SK-N-DZ (cell line): ENCODE measurements at regions not wholly inside any gene's neighbourhood (a gene's known extent, or its start where the extent isn't known, plus 50 kb on each side); places are given as distances from the start of the nearest gene placed in this dataset.

Source experiments
- DNase-seq: peaks from one replicate; pipeline ENCODE4 v3.0.0-alpha.2; 2015; ENCODE audit warnings: low spot score

- no peak for DNase-seq
These were observed 204.4 kb downstream of the CXCL12 start for GRCh38 chr10:44180321-44181168.

GRCh38 chr10:44178856-44179255, 206.0 kb downstream of the CXCL12 start:
- DNase-seq, result no peak

- no peak for DNase-seq
These were observed 206.6 kb downstream of the CXCL12 start for GRCh38 chr10:44178281-44178680.

GRCh38 chr10:44177610-44178009, 207.3 kb downstream of the CXCL12 start:
- DNase-seq, result no peak

GRCh38 chr10:44176311-44176710, 208.6 kb downstream of the CXCL12 start:
- peak; percentile 71 for DNase-seq

GRCh38 chr10:44173608-44173894, 211.3 kb downstream of the CXCL12 start:
- no peak for DNase-seq

- no peak for DNase-seq
These were observed 211.9 kb downstream of the CXCL12 start for GRCh38 chr10:44172883-44173607.

- no peak for DNase-seq
These were observed 213.1 kb downstream of the CXCL12 start for GRCh38 chr10:44171765-44172164.

GRCh38 chr10:44168478-44168877, 216.4 kb downstream of the CXCL12 start:
- no peak for DNase-seq

GRCh38 chr10:44167752-44168151, 217.1 kb downstream of the CXCL12 start:
- no peak for DNase-seq

- DNase-seq, result no peak
These were observed 218.5 kb downstream of the CXCL12 start for GRCh38 chr10:44166441-44166840.

- DNase-seq, result no peak
These were observed 220.5 kb downstream of the CXCL12 start for GRCh38 chr10:44164251-44164956.

- no peak for DNase-seq
These were observed 223.7 kb downstream of the CXCL12 start for GRCh38 chr10:44161184-44161583.

- DNase-seq, result no peak
These were observed 227.3 kb downstream of the CXCL12 start for GRCh38 chr10:44157574-44157973.

- DNase-seq, result no peak
These were observed 229.9 kb downstream of the CXCL12 start for GRCh38 chr10:44154956-44155355.

GRCh38 chr10:44153918-44154670, 230.8 kb downstream of the CXCL12 start:
- no peak for DNase-seq

- no peak for DNase-seq
These were observed 241.3 kb downstream of the CXCL12 start for GRCh38 chr10:44143556-44143955.

GRCh38 chr10:44132361-44133289, 252.3 kb downstream of the CXCL12 start:
- DNase-seq, result no peak

- DNase-seq, result no peak
These were observed 258.6 kb downstream of the CXCL12 start for GRCh38 chr10:44126291-44126717.

GRCh38 chr10:44125879-44126278, 259.0 kb downstream of the CXCL12 start:
- no peak for DNase-seq

GRCh38 chr10:44118500-44118899, 266.4 kb downstream of the CXCL12 start:
- no peak for DNase-seq
